Embryonic facial prominence (tissue), 1 donor: ENCODE measurements at regions not wholly inside any gene's neighbourhood (a gene's known extent, or its start where the extent isn't known, plus 50 kb on each side); places are given as distances from the start of the nearest gene placed in this dataset.

Experiments used
- DNase-seq: peaks from one replicate; pipeline ENCODE4 v3.0.0-alpha.2; 2016; ENCODE audit errors: extremely low spot score

DNA sequence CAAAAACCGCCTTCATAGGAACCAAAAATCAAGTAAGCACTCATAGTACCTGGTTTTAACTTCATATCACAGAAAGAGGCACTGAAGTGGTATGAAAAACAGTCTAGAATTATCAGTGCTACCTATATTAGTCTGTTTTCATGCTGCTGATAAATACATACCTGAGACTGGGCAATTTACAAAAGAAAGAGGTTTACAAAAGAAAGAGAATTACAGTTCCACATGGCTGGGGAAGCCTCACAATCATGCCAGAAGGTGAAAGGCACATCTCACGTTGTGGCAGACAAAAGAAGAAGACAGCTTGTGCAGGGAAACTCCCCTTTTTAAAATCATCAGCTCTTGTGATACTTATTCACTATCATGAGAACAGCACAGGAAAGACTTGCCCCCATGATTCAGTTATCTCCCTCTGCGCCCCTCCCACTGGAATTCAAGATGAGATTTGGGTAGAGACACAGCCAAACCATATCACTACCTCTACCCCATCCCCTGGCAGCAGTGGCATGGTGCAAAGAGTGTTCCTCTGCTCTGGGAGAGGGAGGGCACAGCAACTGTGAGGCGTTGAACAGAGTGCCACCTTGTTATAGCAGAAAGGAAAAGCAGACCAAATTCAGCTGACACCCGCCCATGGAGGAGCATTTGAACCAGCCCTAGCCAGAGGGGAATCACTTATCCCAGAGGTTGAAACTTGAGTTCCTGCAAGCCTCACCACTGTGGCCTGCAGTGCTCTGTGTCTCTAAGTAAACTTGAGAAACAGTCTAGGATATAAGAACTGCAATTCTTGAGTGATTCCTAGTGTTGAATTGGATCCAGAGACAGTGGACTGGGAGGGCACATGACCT, 61.9 kb upstream of the PTPRZ1 start:
- DNase-seq: no peak

DNA sequence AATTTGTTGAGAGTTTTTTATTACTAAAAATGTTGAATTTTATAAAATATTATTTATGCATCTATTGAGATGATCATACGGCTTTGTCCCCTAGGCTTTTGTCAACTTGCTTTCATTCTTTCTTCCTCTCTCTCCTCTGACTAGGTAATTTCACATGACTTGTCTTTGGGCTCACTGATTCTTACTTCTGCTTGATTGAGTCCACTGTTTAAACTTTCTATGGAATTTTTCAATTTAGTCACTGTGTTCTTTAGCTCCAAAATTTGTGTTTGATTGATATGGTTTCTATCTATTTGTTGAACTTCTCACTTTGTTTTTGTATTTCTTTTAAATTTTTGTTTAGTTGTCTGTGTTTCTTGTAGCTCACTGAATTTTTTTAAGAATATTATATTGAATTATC, 65.9 kb upstream of the PTPRZ1 start:
- no peak for DNase-seq

DNA sequence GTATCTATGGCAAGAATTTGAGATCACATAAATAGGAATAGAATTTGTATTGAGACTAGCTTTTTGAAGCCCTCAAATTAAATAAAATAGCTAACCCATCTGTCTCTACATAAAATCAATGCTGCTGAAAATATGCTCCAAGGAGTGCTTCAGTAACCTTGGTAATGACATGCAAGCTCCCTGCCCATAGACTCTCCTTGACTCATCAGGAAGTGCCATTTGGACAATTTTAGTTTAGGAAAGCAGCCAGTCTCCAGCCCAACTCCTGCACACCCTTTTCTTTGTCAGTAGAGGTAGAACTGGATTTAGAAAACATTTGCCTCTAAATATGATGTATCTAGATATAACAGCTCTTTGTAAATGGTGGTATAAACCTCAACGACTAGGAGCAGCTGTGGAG, 69.9 kb upstream of the PTPRZ1 start:
- no peak for DNase-seq

DNA sequence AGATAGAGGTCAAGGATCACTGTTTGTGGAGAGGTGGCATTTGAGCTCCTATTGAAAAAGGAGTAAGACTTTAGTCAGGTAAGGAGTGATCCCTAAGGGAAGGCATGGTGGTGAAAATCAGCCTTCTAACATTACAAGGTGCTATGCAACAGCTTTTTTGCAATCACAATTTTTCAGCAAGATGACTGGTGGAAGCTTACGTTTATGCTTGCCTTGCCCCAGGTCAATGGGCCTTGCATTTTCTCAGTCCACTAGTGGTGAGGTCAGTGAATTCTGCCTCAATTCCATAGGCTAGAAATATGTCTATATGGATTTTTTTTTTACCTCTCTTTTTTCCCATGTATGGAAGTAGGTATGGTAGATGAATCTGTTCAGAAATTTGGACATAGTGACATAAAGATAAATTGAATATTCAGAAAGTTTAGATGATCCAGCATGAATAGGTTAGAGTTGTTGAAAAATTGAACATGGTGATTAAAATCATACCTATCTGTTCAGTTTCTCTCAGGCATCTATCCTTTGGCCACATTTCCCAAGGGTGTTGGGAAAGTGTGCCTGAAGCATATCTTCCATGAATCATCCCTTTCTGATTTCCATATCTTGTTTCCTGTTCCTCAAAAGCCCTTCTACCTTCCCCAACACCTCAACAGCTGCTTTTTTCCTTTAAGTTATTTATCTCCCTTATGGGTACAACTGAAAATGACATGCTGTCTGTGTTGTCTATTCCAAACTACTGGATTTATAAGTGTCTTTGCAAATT, 71.9 kb upstream of the PTPRZ1 start:
- no peak for DNase-seq

DNA sequence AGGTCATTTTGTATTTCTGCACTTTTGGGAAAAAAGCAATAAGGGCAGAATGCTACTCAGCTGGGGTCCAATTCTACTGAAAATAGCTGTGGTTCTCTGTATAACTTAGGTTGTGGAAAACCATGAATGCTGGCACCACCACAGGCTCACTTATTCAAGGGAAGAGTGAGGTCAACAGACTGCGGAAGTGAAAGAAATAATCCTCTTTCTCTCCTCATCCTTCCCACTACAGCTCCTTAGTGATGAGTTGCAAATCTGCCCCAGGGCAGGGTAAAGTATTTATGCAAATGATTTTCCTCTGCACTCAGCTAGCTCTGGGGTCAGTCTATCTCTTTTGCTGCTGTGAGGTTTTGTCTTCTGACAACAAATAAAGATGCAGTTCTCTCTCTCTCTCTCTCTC, 74.1 kb upstream of the PTPRZ1 start:
- no peak for DNase-seq

DNA sequence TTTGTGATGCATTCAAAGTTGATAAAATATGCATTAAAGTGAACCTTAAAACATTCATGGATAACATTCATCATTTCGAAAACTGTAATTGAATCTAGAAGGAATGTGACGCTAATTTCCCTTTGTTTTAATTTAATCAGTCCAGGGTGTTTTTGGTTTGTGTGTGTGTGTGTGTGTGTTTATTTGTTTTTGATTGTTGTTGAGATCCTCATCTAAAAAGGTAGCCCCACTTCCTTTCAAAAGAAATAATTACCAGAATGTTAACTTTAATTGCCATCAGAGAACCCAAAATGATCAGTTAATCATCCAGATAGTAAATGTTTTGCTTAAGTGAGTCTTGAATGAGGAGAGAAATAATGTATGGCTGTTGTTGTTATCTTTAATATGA, 74.5 kb upstream of the PTPRZ1 start:
- DNase-seq: no peak

DNA sequence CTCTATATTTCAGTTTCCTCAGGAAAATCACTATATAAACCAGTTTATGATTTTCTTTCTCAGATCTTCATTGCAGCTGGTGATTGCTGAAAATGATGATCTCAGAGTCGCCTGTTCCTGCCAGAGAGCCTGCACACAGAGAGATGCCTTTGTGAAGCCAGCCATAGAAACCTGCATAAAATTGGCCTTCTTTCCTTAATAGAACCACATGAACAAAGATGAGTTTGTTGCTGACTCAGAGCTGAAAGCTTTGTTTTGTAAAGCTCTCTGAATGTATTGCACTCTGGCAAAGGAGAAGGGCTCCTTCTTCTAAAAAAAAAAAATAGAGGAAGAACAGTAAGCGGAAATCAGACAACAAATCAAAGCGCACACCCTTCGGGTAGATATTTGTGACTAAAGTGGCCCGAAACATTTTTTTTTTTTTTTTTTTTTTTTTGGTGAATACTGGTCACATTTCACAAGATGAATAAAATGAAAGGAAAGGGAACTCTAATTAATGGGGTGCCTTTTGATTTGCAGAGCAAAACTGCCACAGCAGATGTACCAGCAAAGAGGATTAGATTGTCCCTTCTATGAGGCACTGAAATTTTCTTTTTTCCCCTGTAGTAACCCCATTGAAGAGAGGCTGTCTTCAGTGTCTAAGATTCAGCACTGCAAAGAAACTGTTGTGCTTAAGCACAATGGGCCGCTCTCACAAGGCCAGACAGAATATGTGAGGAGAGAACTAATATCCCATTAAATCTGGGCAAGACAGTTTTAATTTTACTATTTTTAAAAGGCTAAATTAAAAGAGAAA, 75.1 kb upstream of the PTPRZ1 start:
- DNase-seq: no peak

DNA sequence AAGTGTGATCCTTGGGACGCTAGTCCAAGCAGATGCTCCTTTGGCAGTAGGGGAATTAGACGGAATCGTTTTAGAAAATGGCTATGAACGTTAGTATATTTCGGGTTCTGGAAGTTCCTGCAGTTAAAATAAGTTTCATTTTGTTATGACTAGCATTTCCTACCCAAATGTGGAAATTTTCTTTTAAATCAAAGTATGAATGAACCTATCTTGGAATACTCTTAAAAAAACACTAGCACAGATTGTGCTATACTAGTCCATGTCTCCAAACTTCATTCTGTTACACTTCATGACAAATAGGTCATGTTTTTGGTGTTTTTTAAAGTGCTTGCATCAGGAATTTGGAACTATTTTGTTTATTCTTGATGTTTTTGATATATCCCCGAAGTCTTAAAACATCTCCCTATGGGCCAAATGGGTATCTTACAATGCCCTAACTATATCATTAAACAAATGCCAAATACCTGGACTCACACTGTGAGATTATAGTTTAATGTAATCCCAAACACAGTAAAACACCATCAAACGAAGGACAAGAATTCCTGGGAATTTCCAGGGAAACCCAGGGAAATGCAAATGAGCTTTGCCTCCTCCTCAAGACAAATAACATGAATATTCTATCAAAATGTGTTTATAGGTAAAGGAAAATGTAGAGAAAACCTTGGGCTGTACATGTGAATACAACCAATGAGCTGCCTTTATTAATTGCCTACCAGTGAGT, 75.9 kb upstream of the PTPRZ1 start:
- DNase-seq: no peak

DNA sequence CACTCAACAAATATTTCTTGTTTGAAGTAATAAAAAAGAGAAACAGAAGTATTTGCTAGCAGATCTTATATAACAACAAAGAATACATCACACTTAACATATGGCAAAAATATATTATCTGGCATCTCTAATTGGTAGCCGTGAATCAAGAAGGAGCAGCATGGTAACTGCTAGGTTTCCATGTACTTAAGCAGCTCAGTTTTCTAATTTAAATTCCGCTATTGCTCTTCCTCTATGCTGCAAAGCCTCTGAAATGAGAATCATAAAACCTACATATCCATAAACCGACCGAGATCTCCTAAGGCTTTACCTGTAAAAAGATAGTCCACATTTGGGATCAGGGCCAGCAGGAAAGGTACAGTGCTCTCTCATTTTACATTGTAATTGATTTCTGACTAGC, 76.6 kb upstream of the PTPRZ1 start:
- DNase-seq: no peak

DNA sequence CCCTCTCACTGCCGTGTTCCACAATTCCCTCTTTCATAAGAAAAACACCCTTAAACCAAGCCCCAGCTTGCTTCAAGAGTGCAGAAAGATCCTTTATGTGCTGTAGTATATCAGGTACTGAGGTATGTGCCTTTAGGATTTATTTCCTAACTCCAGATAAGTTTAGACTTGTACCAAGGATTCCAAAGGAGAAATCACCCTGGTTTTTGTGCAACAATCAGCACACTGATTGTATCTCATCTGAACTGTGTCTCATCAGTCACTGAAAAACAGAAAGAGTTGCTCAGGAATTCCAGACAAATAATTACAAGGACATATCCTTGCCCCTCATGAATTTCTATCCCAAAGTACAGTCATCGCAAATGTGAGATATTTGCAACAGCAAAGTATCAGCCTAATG, 77.2 kb upstream of the PTPRZ1 start:
- no peak for DNase-seq

DNA sequence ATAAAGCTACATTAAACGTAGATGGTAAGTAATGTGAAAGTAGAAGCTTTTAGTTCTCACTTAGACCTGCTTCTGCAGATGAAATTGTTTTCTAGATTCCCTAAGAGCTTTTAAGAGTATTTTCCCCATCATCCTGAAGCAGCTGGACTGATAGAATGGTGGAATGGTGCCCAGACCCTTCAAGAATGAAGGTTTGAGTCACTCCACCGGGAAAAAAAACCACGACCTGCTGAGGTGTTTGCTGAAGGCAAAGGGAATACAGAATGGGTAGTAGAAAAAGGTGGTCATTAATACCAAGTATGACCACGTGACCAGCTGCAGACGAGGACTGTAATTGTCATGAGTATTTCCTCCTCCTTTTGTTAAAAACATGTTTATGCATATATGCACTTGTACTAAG, 79.2 kb upstream of the PTPRZ1 start:
- no peak for DNase-seq

DNA sequence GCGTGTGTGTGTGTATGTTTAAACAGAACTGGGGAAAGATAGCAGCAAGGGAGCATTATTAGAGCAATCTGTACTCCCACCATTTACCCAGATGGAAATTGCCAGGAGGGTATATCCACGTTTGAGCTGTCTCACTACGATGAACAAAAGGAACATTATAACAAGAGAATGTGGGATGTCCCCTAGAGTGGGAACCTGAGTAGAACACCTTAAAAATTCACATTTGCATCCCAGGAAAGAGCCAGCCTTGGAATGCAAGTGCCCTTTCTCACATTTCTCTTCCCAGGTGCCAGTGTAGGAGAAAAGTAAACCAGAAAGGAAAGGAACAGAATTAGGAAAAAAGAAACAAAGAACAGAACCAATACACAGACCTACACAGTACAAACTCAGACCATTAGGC, 95.3 kb upstream of the PTPRZ1 start:
- DNase-seq: no peak

DNA sequence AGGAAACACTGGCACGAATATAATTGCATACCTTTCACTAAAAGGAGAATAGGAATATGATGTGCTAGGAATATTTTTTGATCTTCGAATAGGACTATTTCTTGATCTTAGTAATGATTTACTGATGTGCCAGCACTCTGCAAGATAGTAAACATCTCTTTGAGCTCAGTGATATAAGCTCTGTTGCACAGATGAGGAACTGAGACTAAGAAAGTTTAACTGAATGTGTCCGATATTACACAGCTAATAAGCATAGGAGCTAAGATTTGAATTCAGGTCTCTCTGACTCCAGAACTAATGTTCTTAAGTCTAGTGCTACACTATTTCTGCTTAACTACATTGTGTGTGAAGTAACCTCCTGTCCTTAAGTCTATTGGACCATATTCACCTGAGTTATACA, 98.4 kb upstream of the PTPRZ1 start:
- DNase-seq: no peak

DNA sequence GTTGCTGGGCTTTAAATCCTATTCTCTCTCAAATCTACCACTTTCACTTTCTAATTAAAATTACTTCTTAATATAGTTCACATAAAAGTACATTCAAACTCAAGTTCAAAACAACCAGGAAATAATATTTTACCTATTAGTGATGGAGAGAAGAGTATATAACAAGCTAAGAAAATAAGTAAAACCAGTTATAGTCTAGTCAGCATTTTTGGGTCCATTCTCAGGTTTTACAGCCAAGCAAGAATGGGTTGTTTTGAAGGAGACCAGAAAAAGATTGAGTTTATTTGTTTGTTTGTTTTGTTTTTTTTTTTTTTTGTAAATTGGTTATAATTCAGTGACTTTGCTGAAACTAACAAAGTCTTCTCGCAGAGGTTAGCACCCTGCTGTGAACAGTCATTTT, 106.3 kb upstream of the PTPRZ1 start:
- DNase-seq: no peak

DNA sequence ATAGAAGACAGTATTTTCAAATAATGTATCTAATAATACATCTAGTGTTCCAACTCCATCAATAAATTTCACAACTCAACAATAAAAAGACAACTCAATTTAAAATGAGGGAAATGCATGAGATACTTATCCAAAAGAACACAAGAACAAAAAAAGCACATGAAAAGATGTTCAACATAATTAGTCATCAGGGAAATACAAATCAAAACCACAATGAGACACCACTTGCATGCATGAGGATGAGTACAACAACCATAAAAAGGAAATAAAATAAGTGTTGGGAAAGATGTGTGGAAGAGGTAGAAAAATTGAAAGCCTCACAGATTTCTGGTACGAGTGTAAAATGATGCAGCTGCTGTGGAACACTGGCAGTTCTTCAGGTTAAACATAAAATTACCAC, 111.6 kb upstream of the PTPRZ1 start:
- no peak for DNase-seq

DNA sequence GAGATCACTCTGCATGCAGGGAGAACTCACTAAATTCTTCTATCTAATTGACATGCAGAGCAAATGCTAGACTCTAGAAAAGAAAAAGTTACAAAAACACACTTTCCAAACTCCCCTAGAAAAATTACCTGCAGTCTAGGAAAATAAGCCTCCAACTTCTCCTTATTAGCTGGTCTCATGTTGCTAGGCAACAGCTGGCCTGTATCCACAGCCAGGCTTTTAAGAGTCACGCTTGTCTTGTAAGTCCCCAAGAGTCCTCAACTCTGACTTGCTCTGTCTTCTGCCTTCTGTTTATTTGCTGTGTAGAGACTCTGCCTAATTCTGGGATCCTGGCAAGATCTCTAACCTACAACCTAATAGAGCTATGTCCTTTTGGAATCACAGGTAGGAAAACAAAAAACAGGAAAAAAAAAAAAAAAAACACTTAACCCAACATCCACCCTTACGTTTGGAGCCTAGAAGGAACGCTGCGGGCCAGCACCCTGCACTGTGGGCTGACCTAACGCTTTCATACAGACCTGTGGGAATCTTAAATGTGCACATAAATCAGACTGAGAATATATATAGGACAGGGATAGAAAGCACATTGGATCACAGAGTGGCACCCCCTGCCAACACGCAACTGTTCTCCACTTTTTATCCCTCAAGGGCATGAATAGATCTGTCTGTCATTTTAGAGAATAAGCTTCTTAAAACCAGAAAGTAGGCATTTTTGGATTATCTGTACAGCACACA, 117.0 kb upstream of the PTPRZ1 start:
- DNase-seq: no peak

DNA sequence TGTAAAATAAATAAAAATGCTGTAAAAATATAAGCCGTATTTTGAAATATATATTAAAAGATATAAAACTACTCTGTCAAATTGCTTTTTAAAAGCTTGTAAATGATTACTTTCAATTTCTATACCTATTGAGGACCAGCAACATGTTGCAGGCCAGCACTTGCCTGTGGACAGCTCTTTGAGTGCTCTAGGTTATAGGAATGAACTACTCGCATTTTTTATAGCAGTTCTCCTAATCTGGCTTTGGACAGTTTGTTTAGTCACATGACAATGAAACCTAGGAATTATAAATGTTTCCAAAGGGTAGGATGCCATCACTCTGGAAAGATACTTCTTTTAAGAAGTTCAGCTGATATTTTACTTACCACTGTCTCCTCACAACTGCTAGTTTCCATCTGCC, 117.7 kb upstream of the PTPRZ1 start:
- no peak for DNase-seq

DNA sequence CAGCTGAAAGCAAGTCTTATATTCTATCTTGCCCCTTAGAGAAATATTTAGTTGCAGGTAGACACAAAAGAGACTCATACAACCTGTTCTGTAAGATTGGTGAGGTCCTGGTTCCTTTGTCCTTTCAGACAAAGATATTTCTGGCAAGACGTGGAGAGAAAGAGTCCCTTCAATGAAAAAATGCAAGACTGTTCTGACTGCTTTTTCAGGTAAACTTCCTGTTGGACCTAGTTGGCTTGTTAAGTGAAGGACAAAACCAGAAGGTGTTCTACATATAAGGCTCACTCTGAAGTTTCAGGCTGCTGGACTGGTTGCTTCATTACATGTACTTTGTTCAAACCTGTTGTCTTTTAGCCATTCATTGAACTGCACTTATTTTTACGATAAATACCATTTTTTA, 119.0 kb upstream of the PTPRZ1 start:
- DNase-seq: no peak

DNA sequence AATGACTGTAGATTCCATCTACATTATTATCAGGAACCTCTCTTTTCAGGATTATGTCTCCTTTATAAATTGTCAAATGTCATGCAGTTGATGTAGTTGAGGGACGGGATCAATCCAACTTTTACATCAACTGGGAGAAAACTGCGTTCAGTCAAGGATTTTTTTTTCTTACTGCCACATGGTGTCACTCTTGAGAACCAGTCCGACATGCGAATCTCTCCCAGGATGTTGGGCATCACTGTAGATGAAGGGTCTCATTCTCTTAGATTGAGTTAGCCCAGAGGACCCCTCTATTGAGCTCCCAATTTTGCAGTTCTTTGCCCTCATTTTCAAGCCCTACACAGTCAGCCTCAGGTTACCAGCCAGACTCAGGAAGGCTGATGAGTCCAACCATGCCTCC, 120.3 kb upstream of the PTPRZ1 start:
- no peak for DNase-seq

DNA sequence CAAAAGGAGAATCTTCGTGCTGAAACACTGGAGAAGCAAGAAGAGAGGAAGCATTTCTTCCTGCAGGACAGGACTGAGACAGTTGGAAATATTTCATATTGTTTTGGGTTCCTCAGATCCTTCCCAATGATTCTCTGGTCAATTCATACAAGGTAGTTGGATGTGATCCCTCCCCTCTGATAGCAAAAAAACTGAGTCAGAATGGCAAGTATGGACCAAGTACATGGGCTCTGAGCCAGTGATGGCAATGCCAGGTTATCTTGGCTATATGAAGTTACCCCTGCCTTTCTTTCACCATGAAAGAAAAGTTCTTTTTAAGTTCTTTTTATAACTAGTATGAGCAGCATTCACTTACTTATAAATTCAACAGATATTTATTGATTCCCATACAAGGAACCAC, 124.4 kb upstream of the PTPRZ1 start:
- no peak for DNase-seq

DNA sequence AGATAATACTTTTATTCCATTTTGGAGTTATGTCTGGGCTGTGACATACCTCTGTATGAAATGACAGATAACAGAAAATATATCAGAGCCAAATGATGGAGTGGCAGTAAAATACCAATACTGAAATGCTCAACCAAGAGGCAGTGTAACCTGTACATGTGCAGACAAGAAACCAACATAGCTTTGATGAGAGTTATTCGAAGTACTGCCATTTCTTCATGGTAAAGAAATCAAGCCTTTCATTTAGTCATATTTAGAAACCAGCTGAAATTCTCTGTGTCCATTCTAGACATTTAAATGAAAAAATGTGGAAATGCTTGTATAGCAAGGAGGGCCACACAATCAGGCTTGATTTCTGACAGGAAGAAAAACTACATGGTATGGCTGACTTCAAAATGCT, 127.1 kb upstream of the PTPRZ1 start:
- DNase-seq: no peak
